Trophoblast cell (in vitro differentiated cells and primary cell): ENCODE measurements at regions not wholly inside any gene's neighbourhood (a gene's known extent, or its start where the extent isn't known, plus 50 kb on each side); places are given as distances from the start of the nearest gene placed in this dataset.

Experiments used
- DNase-seq, 2 donors: peaks; one replicate each; pipeline ENCODE4 v3.0.0-alpha.2; 2016
- H2AFZ ChIP-seq: 2 replicates; pipeline ENCODE4 v1.6.1; 2013; ENCODE audit warnings: low read length, moderate library complexity, mild to moderate bottlenecking; ENCODE audit not compliant: insufficient read depth, poor library complexity
- H2AK5ac ChIP-seq: 2 replicates; pipeline ENCODE4 v1.6.1; 2013; ENCODE audit warnings: mild to moderate bottlenecking, low read length
- H2BK120ac ChIP-seq: 2 replicates; pipeline ENCODE4 v1.6.1; 2013; ENCODE audit warnings: low read length, mild to moderate bottlenecking, moderate library complexity; ENCODE audit not compliant: insufficient read depth, poor library complexity
- H2BK12ac ChIP-seq: 2 replicates; pipeline ENCODE4 v1.6.1; 2013; ENCODE audit warnings: mild to moderate bottlenecking, low read length, moderate library complexity
- H2BK5ac ChIP-seq: 2 replicates; pipeline ENCODE4 v1.6.1; 2013; ENCODE audit warnings: low read length, low read depth, moderate library complexity, mild to moderate bottlenecking; ENCODE audit not compliant: poor library complexity
- H3K14ac ChIP-seq: 2 replicates; pipeline ENCODE4 v1.6.1; 2013; ENCODE audit warnings: mild to moderate bottlenecking, low read length
- H3K18ac ChIP-seq: 2 replicates; pipeline ENCODE4 v1.6.1; 2013; ENCODE audit warnings: mild to moderate bottlenecking, low read length
- H3K23ac ChIP-seq: 2 replicates; pipeline ENCODE4 v1.6.1; 2013; ENCODE audit warnings: low read length
- H3K27ac ChIP-seq: 2 replicates; pipeline ENCODE4 v1.5.1; 2013; ENCODE audit warnings: low read depth, mild to moderate bottlenecking, inconsistent platforms, low read length, moderate library complexity
- H3K27me3 ChIP-seq: 2 replicates; pipeline ENCODE4 v1.6.1; 2013; ENCODE audit warnings: inconsistent platforms, mild to moderate bottlenecking, low read length, moderate library complexity; ENCODE audit not compliant: insufficient read depth
- H3K36me3 ChIP-seq, 2 experiments: 1 replicate in 1 of 2; 2 replicates in 1 of 2; pipeline ENCODE4 v1.6.1; 2013; ENCODE audit warnings: low read length in 2 of 2, mild to moderate bottlenecking in 2 of 2, moderate library complexity in 1 of 2; ENCODE audit not compliant: insufficient read depth in 2 of 2, control insufficient read depth in 1 of 2
- H3K4ac ChIP-seq: 2 replicates; pipeline ENCODE4 v1.6.1; 2013; ENCODE audit warnings: low read depth, mild to moderate bottlenecking, low read length, moderate library complexity
- H3K4me1 ChIP-seq, 2 experiments: 1 replicate in 1 of 2; 2 replicates in 1 of 2; pipeline ENCODE4 v1.6.1; 2013; ENCODE audit warnings: low read length in 2 of 2, mild to moderate bottlenecking in 2 of 2, moderate library complexity in 1 of 2; ENCODE audit not compliant: insufficient read depth in 2 of 2, control insufficient read depth in 1 of 2
- H3K4me2 ChIP-seq: 2 replicates; pipeline ENCODE4 v1.6.1; 2013; ENCODE audit warnings: inconsistent platforms, mild to moderate bottlenecking, low read length, moderate library complexity
- H3K4me3 ChIP-seq: 2 replicates; pipeline ENCODE4 v1.5.1; 2013; ENCODE audit warnings: mild to moderate bottlenecking, low read depth, low read length, inconsistent platforms
- H3K79me1 ChIP-seq: one replicate; pipeline ENCODE4 v1.6.1; 2013; ENCODE audit warnings: low read length
- H3K79me2 ChIP-seq: 2 replicates; pipeline ENCODE4 v1.6.1; 2013; ENCODE audit warnings: low read length, mild to moderate bottlenecking; ENCODE audit not compliant: control insufficient read depth, insufficient read depth, poor library complexity
- H3K9ac ChIP-seq: 2 replicates; pipeline ENCODE4 v1.6.1; 2013; ENCODE audit warnings: mild to moderate bottlenecking, low read length
- H3K9me3 ChIP-seq: 2 replicates; pipeline ENCODE4 v1.6.1; 2013; ENCODE audit warnings: low read depth, mild to moderate bottlenecking, control low read depth, inconsistent platforms, low read length; ENCODE audit not compliant: insufficient read depth
- H4K12ac ChIP-seq: 2 replicates; pipeline ENCODE4 v1.6.1; 2013; ENCODE audit warnings: low read depth, mild to moderate bottlenecking, low read length, moderate library complexity
- H4K8ac ChIP-seq: 2 replicates; pipeline ENCODE4 v1.6.1; 2013; ENCODE audit warnings: low read depth, mild to moderate bottlenecking, low read length, moderate library complexity
- H4K91ac ChIP-seq: one replicate; pipeline ENCODE4 v1.6.1; 2013; ENCODE audit warnings: low read depth, mild to moderate bottlenecking, low read length, moderate library complexity
- WGBS: extraction: QIAGEN DNeasy Blood & Tissue Kit; methylation state at CpG from one replicate; pipeline ENCODE4 v1.1.7; 2013; ENCODE audit warnings: missing lambda C conversion rate; ENCODE audit not compliant: insufficient read length, insufficient coverage; ENCODE audit errors: extremely low coverage; 5-methylcytosine and 5-hydroxymethylcytosine counted together

DNA sequence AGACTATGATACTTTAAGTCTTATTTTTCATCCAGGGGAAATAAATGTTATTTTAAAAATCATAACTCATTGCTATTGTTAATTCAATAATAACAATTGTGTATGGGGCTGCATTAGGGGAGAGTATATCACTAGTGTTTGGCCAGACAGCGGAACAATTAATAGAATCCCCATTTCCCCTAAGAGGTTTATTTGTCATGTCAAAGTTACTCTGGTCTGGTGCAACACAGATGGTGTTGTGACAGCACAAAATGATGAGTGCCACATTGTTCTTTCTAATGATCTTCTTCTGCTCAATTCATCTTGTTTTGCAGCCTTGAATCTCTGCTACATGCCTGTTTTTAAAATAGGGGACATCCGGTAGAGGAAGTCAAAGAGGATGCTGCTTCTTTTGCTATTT, 351.6 kb downstream of the NSUN3 start:
- Histone ChIP-seq H4K91ac (no peak overlapping the region), H3K4me2 (no peak overlapping the region), H3K79me2 (no peaks in the 10 kb centered on the region), H3K23ac (no peak overlapping the region), H2BK5ac (no peak overlapping the region), H3K4me1 (no peaks in the 10 kb centered on the region), H3K79me1 (peaks cover 1% of the 10 kb centered on the region), H3K27ac (no peak overlapping the region), H3K9ac (no peak overlapping the region), H3K18ac (no peak overlapping the region), H2BK12ac (no peak overlapping the region), H3K27me3 (no peaks in the 10 kb centered on the region), H2BK120ac (no peak overlapping the region), H4K8ac (no peak overlapping the region), H3K36me3 (no peaks in the 10 kb centered on the region), H3K4ac (no peak overlapping the region), H3K14ac (no peak overlapping the region), H3K4me3 (no peak overlapping the region), H4K12ac (no peak overlapping the region), H2AFZ (no peak overlapping the region), H2AK5ac (no peak overlapping the region), H3K9me3 (peaks cover 3% of the 10 kb centered on the region)
- no peak for DNase-seq
- WGBS = no CpG with 5 or more reads among the region's 2 CpGs

DNA sequence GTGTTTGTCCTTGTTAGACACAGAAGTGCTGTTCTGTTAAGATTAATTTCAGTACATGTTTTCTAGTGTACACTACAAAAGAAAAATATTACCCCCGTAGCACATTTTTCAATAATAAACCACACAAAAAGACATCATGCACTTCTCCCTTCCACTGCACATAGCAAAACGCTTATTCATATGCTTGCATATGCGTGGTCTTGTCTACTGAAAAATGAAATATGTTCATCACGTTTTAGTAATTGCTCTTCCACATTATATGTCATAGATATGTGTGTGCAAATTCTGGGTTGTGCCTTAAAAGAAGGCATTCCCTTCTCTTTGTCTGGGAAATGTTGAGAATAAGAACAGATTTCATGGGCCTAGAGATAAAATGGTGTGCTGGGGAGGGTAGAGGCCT, 353.9 kb downstream of the NSUN3 start:
- no peaks in the 10 kb centered on the region for H3K4me1 ChIP-seq
- no peak overlapping the region for H2BK5ac ChIP-seq
- H3K4ac ChIP-seq = no peak overlapping the region
- H3K9me3 ChIP-seq = peaks cover 3% of the 10 kb centered on the region
- H4K12ac ChIP-seq = no peak overlapping the region
- no peaks in the 10 kb centered on the region for H3K36me3 ChIP-seq
- H3K18ac ChIP-seq = no peak overlapping the region
- no peaks in the 10 kb centered on the region for H3K27me3 ChIP-seq
- no peak overlapping the region for H2AFZ ChIP-seq
- WGBS = no CpG with 5 or more reads among the region's 4 CpGs
- no peak overlapping the region for H4K8ac ChIP-seq
- no peak overlapping the region for H2BK12ac ChIP-seq
- no peak overlapping the region for H2AK5ac ChIP-seq
- H3K27ac ChIP-seq = no peak overlapping the region
- no peak overlapping the region for H3K4me3 ChIP-seq
- no peak overlapping the region for H3K14ac ChIP-seq
- peaks cover 1% of the 10 kb centered on the region for H3K79me1 ChIP-seq
- no peak for DNase-seq
- no peak overlapping the region for H3K23ac ChIP-seq
- H4K91ac ChIP-seq = no peak overlapping the region
- H3K4me2 ChIP-seq = no peak overlapping the region
- H3K79me2 ChIP-seq = no peaks in the 10 kb centered on the region
- no peak overlapping the region for H2BK120ac ChIP-seq
- H3K9ac ChIP-seq = no peak overlapping the region

DNA sequence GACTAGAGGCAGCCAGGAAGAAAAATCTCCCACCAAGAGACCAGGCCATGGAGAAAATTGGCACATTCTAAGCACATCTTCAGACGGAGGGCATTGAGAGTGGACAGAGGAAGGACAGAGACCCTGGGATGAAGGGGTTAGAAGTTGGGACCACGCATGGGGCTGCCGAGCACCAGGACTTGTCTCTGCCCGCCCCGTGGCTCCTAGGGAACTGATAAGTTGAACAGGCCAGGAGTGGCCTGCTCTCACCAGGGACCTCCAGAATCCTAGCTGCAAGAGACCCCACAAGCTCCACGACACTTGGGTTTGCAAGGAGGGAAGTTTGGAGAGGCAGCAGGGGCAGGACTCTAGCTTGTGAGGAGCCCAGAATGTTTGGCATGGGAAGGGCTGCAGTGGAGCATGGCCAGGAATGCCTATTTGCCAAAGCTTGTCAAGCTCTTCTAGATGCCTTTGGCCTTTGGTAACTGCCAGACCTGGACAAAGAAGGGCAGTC, 355.1 kb downstream of the NSUN3 start:
- Histone ChIP-seq H3K79me1 (peaks cover under 1% of the 10 kb centered on the region), H3K36me3 (no peaks in the 10 kb centered on the region), H3K14ac (no peak overlapping the region), H3K9ac (no peak overlapping the region), H3K27ac (no peak overlapping the region), H3K4me1 (no peaks in the 10 kb centered on the region), H3K79me2 (no peaks in the 10 kb centered on the region), H4K12ac (no peak overlapping the region), H4K91ac (no peak overlapping the region), H2BK5ac (no peak overlapping the region), H4K8ac (no peak overlapping the region), H3K4me3 (no peak overlapping the region), H3K27me3 (no peaks in the 10 kb centered on the region), H2BK12ac (no peak overlapping the region), H3K4ac (no peak overlapping the region), H2BK120ac (no peak overlapping the region), H3K18ac (no peak overlapping the region), H2AK5ac (no peak overlapping the region), H2AFZ (no peak overlapping the region), H3K9me3 (peaks cover 3% of the 10 kb centered on the region), H3K23ac (no peak overlapping the region), H3K4me2 (no peak overlapping the region)
- WGBS = no CpG with 5 or more reads among the region's 6 CpGs
- no peak for DNase-seq

DNA sequence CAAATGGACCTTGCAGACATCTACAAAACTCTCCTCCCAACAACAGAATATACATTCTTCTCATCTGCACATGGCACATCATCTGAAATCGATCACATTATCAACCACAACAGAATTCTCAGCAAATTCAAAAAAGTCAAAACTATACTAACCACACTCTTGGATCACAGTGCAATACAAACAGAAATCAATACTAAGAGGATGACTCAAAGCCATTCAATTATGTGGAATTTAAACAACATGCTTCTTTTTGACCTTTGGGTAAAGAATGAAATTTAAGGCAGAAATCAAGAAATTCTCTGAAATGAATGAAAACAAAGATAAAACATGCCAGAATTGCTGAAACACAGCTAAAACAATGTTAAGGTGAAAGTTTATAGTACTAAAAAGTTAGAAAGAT, 358.1 kb downstream of the NSUN3 start:
- no peak overlapping the region for H2BK12ac ChIP-seq
- WGBS = no CpG with 5 or more reads among the region's 1 CpG
- no peak overlapping the region for H3K4ac ChIP-seq
- H3K27me3 ChIP-seq = no peaks in the 10 kb centered on the region
- H3K9me3 ChIP-seq = peaks cover 3% of the 10 kb centered on the region
- H3K23ac ChIP-seq = no peak overlapping the region
- no peak overlapping the region for H3K9ac ChIP-seq
- no peaks in the 10 kb centered on the region for H3K79me1 ChIP-seq
- H4K12ac ChIP-seq = no peak overlapping the region
- no peak overlapping the region for H2BK5ac ChIP-seq
- no peak overlapping the region for H2AK5ac ChIP-seq
- H3K14ac ChIP-seq = no peak overlapping the region
- H3K36me3 ChIP-seq = no peaks in the 10 kb centered on the region
- no peak overlapping the region for H2BK120ac ChIP-seq
- H4K91ac ChIP-seq = no peak overlapping the region
- H4K8ac ChIP-seq = no peak overlapping the region
- H3K79me2 ChIP-seq = no peaks in the 10 kb centered on the region
- no peak for DNase-seq
- no peak overlapping the region for H3K4me2 ChIP-seq
- H3K27ac ChIP-seq = no peak overlapping the region
- no peaks in the 10 kb centered on the region for H3K4me1 ChIP-seq
- H3K18ac ChIP-seq = no peak overlapping the region
- no peak overlapping the region for H3K4me3 ChIP-seq
- no peak overlapping the region for H2AFZ ChIP-seq
